ENCODE measurements at regions not wholly inside any gene's neighbourhood (a gene's known extent, or its start where the extent isn't known, plus 50 kb on each side); places are given as distances from the start of the nearest gene placed in this dataset.

- TF ChIP-seq CTCF (IDR thresholded peaks at IDR 0.05; ENCODE audit: low read length) (no peak), EZH2 (IDR thresholded peaks at IDR 0.05; ENCODE audit: borderline replicate concordance, low read length) (no peak)
Observed at GRCh38 chr10:8962249-8962648, 907.8 kb downstream of the GATA3 start.
